Esophagus squamous epithelium (tissue), 5 donors: ENCODE measurements at regions not wholly inside any gene's neighbourhood (a gene's known extent, or its start where the extent isn't known, plus 50 kb on each side); places are given as distances from the start of the nearest gene placed in this dataset.

Source experiments
- DNase-seq: peaks from one replicate; lab custom pipeline; 2025; lab: John Stamatoyannopoulos, UW
- H3K27ac ChIP-seq, 4 donors: fragments of 200-600 bp; sonication (generic); one replicate each; pipeline ENCODE4 v1.5.1; 2016 to 2019; ENCODE audit warnings: mild to moderate bottlenecking in 1 of 4
- H3K27me3 ChIP-seq, 4 donors: fragments of 200-600 bp; sonication (generic); 1 replicate in 3 of 4; 2 replicates in 1 of 4; pipeline versions ENCODE4 v1.5.1 to v1.6.0; 2017 to 2021; ENCODE audit warnings: antibody characterized with exemption in 1 of 4
- H3K36me3 ChIP-seq, 3 donors: fragments of 200-600 bp; sonication (generic); one replicate each; pipeline ENCODE4 v1.5.1; 2016 to 2019
- H3K4me1 ChIP-seq, 3 donors: fragments of 200-600 bp; sonication (generic); one replicate each; pipeline ENCODE4 v1.5.1; 2017 to 2019
- H3K4me3 ChIP-seq, 4 donors: fragments of 200-600 bp; sonication (generic); 1 replicate in 3 of 4; 2 replicates in 1 of 4; pipeline ENCODE4 v1.5.1; 2016 to 2019; ENCODE audit warnings: mild to moderate bottlenecking in 2 of 4, moderate library complexity in 1 of 4
- H3K9me3 ChIP-seq, 3 donors: fragments of 200-600 bp; sonication (generic); one replicate each; pipeline ENCODE4 v1.5.1; 2016 to 2019
- CTCF ChIP-seq, 6 experiments: fragments of 450-650 bp in 4 of 6; fragments of 200-600 bp in 2 of 6; sonication (generic) in 2 of 6; IDR thresholded peaks; one replicate each; pipeline ENCODE4 v1.5.1; 2016 to 2019; ENCODE audit warnings: antibody characterized with exemption in 6 of 6, mild to moderate bottlenecking in 4 of 6, moderate library complexity in 4 of 6
- POLR2A ChIP-seq, 4 donors: fragments of 450-650 bp; IDR thresholded peaks; one replicate each; pipeline ENCODE4 v1.6.1; 2017; ENCODE audit warnings: antibody characterized with exemption in 4 of 4, mild to moderate bottlenecking in 4 of 4, moderate library complexity in 3 of 4
- WGBS, 2 donors: methylation state at CpG; one replicate each; pipeline ENCODE4 v1.1.5; 2018; 5-methylcytosine and 5-hydroxymethylcytosine counted together
- intact Hi-C: fragments of 100-400 bp; cut with DNase I; formaldehyde crosslinking; loops from one replicate; pipeline ENCODE4 v1.15.0; 2022
- donor health status: DM: yes; HTN: yes; CAD: no.

GRCh38 chr19:29013325-29013724 lies 199.6 kb downstream of the UQCRFS1 start:
- Histone ChIP-seq H3K36me3 (no peaks in the 10 kb centered on the region), H3K4me3 (no peak overlapping the region), H3K4me1 (no peaks in the 10 kb centered on the region), H3K27me3 (peaks cover 0 to 25% (median 0%) of the 10 kb centered on the region in 4 donors), H3K9me3 (no peaks in the 10 kb centered on the region), H3K27ac (no peak overlapping the region)
- no peak for DNase-seq
- TF ChIP-seq CTCF (IDR thresholded peaks at IDR 0.05), result no peak
- no peak for TF ChIP-seq POLR2A (IDR thresholded peaks at IDR 0.05)
- intact Hi-C loops, result no loop called here
- WGBS, 2 donors, result 67 to 68% methylated on average over 9 to 10 of the region's 10 CpGs

- H3K27ac ChIP-seq, result no peak overlapping the region
- H3K36me3 ChIP-seq, result no peaks in the 10 kb centered on the region
- no peaks in the 10 kb centered on the region for H3K4me1 ChIP-seq
- no peak for TF ChIP-seq CTCF (IDR thresholded peaks at IDR 0.05)
- 69% methylated on average over 9 of the region's 9 CpGs for WGBS, 2 donors
- H3K27me3 ChIP-seq, result peaks cover 0 to 18% (median 0%) of the 10 kb centered on the region in 4 donors
- no peak overlapping the region for H3K4me3 ChIP-seq
- intact Hi-C loops, result no loop called here
- no peak for DNase-seq
- no peaks in the 10 kb centered on the region for H3K9me3 ChIP-seq
These were observed 200.5 kb downstream of the UQCRFS1 start for GRCh38 chr19:29012457-29012856.

GRCh38 chr19:29010276-29010675 lies 202.7 kb downstream of the UQCRFS1 start:
- no peak overlapping the region for H3K4me3 ChIP-seq
- peaks cover 0 to 6% (median 0%) of the 10 kb centered on the region in 4 donors for H3K27me3 ChIP-seq
- H3K27ac ChIP-seq, result no peak overlapping the region
- no peak for DNase-seq
- H3K4me1 ChIP-seq, result no peaks in the 10 kb centered on the region
- intact Hi-C loops, result no loop called here
- WGBS, 2 donors, result 58 to 73% methylated on average over 6 to 8 of the region's 8 CpGs
- no peaks in the 10 kb centered on the region for H3K36me3 ChIP-seq
- no peak for TF ChIP-seq CTCF (IDR thresholded peaks at IDR 0.05)
- no peak for TF ChIP-seq POLR2A (IDR thresholded peaks at IDR 0.05)
- no peaks in the 10 kb centered on the region for H3K9me3 ChIP-seq

- H3K36me3 ChIP-seq, result no peaks in the 10 kb centered on the region
- H3K9me3 ChIP-seq, result no peaks in the 10 kb centered on the region
- no peak overlapping the region for H3K4me3 ChIP-seq
- no peak for TF ChIP-seq POLR2A (IDR thresholded peaks at IDR 0.05)
- DNase-seq, result no peak
- H3K27me3 ChIP-seq, result peaks cover 0 to 6% (median 0%) of the 10 kb centered on the region in 4 donors
- WGBS, 2 donors, result 82 to 83% methylated on average over 8 of the region's 8 CpGs
- intact Hi-C loops, result no loop called here
- no peaks in the 10 kb centered on the region for H3K4me1 ChIP-seq
- H3K27ac ChIP-seq, result no peak overlapping the region
These were observed 206.8 kb downstream of the UQCRFS1 start for GRCh38 chr19:29006057-29006735.

- DNase-seq, result no peak
- 89 to 95% methylated on average over 7 of the region's 7 CpGs for WGBS, 2 donors
- Histone ChIP-seq H3K4me1 (no peaks in the 10 kb centered on the region), H3K27me3 (peaks cover 0 to 9% (median 0%) of the 10 kb centered on the region in 4 donors), H3K9me3 (no peaks in the 10 kb centered on the region), H3K4me3 (no peak overlapping the region), H3K36me3 (no peaks in the 10 kb centered on the region), H3K27ac (no peak overlapping the region)
- intact Hi-C loops, result no loop called here
- no peak for TF ChIP-seq POLR2A (IDR thresholded peaks at IDR 0.05)
- TF ChIP-seq CTCF (IDR thresholded peaks at IDR 0.05), result no peak
These were observed 208.2 kb downstream of the UQCRFS1 start for GRCh38 chr19:29004796-29005195.
